SK-N-SH (cell line): ENCODE measurements at regions not wholly inside any gene's neighbourhood (a gene's known extent, or its start where the extent isn't known, plus 50 kb on each side); places are given as distances from the start of the nearest gene placed in this dataset.

Experiments
- CTCF ChIP-seq: fragments of 200-600 bp; sonication (generic); IDR thresholded peaks from 2 replicates; pipeline ENCODE4 v1.6.1; 2017; ENCODE audit warnings: antibody characterized with exemption, mild to moderate bottlenecking, moderate library complexity
- TEAD4 ChIP-seq: IDR thresholded peaks from 2 replicates; pipeline ENCODE4 v1.4.0; 2012; ENCODE audit warnings: mild to moderate bottlenecking, borderline replicate concordance; ENCODE audit not compliant: insufficient read depth
- USF2 ChIP-seq: fragments of 150-350 bp; IDR thresholded peaks from 2 replicates; pipeline ENCODE4 v1.6.1; 2017; ENCODE audit warnings: antibody characterized with exemption, low read length, low read depth, borderline replicate concordance

- TF ChIP-seq CTCF (no peak), TEAD4 (no peak), USF2 (no peak)
Observed at GRCh38 chr17:22707626-22708025, 1015.3 kb downstream of the KCNJ18 start.
